Liver (tissue), 2 donors: ENCODE measurements at regions not wholly inside any gene's neighbourhood (a gene's known extent, or its start where the extent isn't known, plus 50 kb on each side); places are given as distances from the start of the nearest gene placed in this dataset.

ENCODE experiments used
- TF ChIP-seq, protein P1 (sequence below): fragments of 150-350 bp; IDR thresholded peaks from 2 replicates; pipeline ENCODE4 v1.5.1; 2017; ENCODE audit warnings: improper control_type of control experiment, low read depth, low read length; ENCODE audit not compliant: missing input control
- TF ChIP-seq, protein P2 (sequence below): IDR thresholded peaks from 2 replicates; pipeline ENCODE4 v1.6.1; 2016; ENCODE audit warnings: antibody characterized with exemption
- donor health status: healthy.

DNA sequence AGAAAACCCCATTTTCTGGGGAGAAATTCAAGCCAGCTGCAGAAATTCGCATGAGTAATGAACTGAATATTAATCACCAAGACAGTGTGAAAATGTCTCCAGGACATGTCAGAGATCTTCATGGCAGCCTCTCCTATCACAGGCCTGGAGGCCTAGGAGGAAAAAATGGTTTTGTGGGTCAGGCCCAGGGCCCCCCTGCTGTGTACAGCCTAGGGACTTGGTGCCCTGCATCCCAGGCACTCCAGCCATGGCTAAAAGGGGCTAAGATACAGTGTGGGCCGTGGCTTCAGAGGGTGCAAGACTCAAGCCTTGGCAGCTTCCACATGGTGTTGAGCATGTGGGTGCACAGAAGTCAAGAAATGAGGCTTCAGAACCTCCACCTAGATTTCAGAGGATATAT, 185.9 kb upstream of the GATB start:
- TF ChIP-seq, protein P1, sequence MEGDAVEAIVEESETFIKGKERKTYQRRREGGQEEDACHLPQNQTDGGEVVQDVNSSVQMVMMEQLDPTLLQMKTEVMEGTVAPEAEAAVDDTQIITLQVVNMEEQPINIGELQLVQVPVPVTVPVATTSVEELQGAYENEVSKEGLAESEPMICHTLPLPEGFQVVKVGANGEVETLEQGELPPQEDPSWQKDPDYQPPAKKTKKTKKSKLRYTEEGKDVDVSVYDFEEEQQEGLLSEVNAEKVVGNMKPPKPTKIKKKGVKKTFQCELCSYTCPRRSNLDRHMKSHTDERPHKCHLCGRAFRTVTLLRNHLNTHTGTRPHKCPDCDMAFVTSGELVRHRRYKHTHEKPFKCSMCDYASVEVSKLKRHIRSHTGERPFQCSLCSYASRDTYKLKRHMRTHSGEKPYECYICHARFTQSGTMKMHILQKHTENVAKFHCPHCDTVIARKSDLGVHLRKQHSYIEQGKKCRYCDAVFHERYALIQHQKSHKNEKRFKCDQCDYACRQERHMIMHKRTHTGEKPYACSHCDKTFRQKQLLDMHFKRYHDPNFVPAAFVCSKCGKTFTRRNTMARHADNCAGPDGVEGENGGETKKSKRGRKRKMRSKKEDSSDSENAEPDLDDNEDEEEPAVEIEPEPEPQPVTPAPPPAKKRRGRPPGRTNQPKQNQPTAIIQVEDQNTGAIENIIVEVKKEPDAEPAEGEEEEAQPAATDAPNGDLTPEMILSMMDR, result no peak
- TF ChIP-seq, protein P2, sequence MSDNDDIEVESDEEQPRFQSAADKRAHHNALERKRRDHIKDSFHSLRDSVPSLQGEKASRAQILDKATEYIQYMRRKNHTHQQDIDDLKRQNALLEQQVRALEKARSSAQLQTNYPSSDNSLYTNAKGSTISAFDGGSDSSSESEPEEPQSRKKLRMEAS, result no peak
